SK-N-SH (cell line): ENCODE measurements at regions not wholly inside any gene's neighbourhood (a gene's known extent, or its start where the extent isn't known, plus 50 kb on each side); places are given as distances from the start of the nearest gene placed in this dataset.

ENCODE experiments used
- CTCF ChIA-PET: fragments of 300-600, 350-600 bp; formaldehyde crosslinking; extraction: SDS; loops from one replicate; lab custom pipeline; 2021; lab: Yijun Ruan, JAX
- POLR2A ChIA-PET: fragments of 350-600 bp; sonication (Branson Sonifier 250); formaldehyde crosslinking; extraction: SDS; loops from one replicate; lab custom pipeline; 2020; ENCODE audit warnings: antibody characterized with exemption, inconsistent platforms; lab: Yijun Ruan, JAX
- DNase-seq: peaks from one replicate; pipeline ENCODE4 v3.0.0; 2012
- H2AFZ ChIP-seq: fragments of 200-600 bp; sonication (generic); 2 replicates; pipeline ENCODE4 v1.8.1; 2016; ENCODE audit warnings: antibody characterized with exemption, mild to moderate bottlenecking, low read depth
- H3F3A ChIP-seq: fragments of 200-600 bp; sonication (generic); replicated peaks from 2 replicates; pipeline ENCODE3; 2016; ENCODE audit warnings: antibody characterized with exemption, mild to moderate bottlenecking; ENCODE audit not compliant: insufficient read depth
- H3K27ac ChIP-seq, 2 experiments: fragments of 200-500 bp in 1 of 2; fragments of 200-600 bp in 1 of 2; sonication (Bioruptor generic) in 1 of 2; sonication (generic), shearing (Covaris generic) in 1 of 2; 2 replicates each; pipeline versions ENCODE4 v1.5.1 to v1.6.1; 2014 to 2016; ENCODE audit warnings: low read depth in 2 of 2, inconsistent platforms in 1 of 2, low read length in 1 of 2, mild to moderate bottlenecking in 1 of 2, mixed read lengths in 1 of 2
- H3K27me3 ChIP-seq: fragments of 200-600 bp; sonication (generic), shearing (Covaris generic); 2 replicates; pipeline ENCODE4 v1.6.1; 2016; ENCODE audit warnings: mixed run types; ENCODE audit not compliant: insufficient read depth
- H3K36me3 ChIP-seq, 2 experiments: fragments of 200-500 bp in 1 of 2; fragments of 200-600 bp in 1 of 2; sonication (Bioruptor generic) in 1 of 2; sonication (generic) in 1 of 2; replicated peaks in 1 of 2; 2 replicates each; pipeline versions ENCODE3 to v1.5.1; 2014 to 2016; ENCODE audit warnings: low read length in 1 of 2, mild to moderate bottlenecking in 1 of 2; ENCODE audit not compliant: insufficient read depth in 2 of 2, control insufficient read depth in 1 of 2
- H3K4me1 ChIP-seq, 2 experiments: fragments of 200-500 bp in 1 of 2; fragments of 200-600 bp in 1 of 2; sonication (Bioruptor generic) in 1 of 2; sonication (generic), shearing (Covaris generic) in 1 of 2; 2 replicates each; pipeline versions ENCODE4 v1.5.1 to v1.6.1; 2014 to 2016; ENCODE audit warnings: low read depth in 1 of 2, low read length in 1 of 2, mixed run types in 1 of 2; ENCODE audit not compliant: insufficient read depth in 2 of 2, control insufficient read depth in 1 of 2
- H3K4me2 ChIP-seq: fragments of 200-600 bp; sonication (generic), shearing (Covaris generic); 2 replicates; pipeline ENCODE4 v1.6.1; 2017; ENCODE audit warnings: mixed run types
- H3K4me3 ChIP-seq, 2 experiments: fragments of 200-500 bp in 1 of 2; fragments of 200-600 bp in 1 of 2; sonication (Bioruptor generic) in 1 of 2; sonication (generic), shearing (Covaris generic) in 1 of 2; 2 replicates each; pipeline versions ENCODE4 v1.5.1 to v1.8.1; 2014 to 2016; ENCODE audit warnings: low read depth in 2 of 2, inconsistent platforms in 1 of 2, low read length in 1 of 2, mild to moderate bottlenecking in 1 of 2, mixed read lengths in 1 of 2, moderate library complexity in 1 of 2
- H3K79me2 ChIP-seq: fragments of 200-600 bp; sonication (generic); 2 replicates; pipeline ENCODE4 v1.8.1; 2017; ENCODE audit warnings: mild to moderate bottlenecking; ENCODE audit not compliant: insufficient read depth
- H3K9ac ChIP-seq: fragments of 200-600 bp; sonication (generic); 2 replicates; pipeline ENCODE4 v1.6.1; 2017; ENCODE audit warnings: mixed run types
- H3K9me2 ChIP-seq: fragments of 200-600 bp; sonication (generic); 2 replicates; pipeline ENCODE4 v1.6.1; 2017; ENCODE audit warnings: mixed run types
- H3K9me3 ChIP-seq: fragments of 200-600 bp; sonication (generic); 2 replicates; pipeline ENCODE4 v1.6.1; 2017; ENCODE audit warnings: mixed run types, mild to moderate bottlenecking, moderate library complexity
- H4K20me1 ChIP-seq: fragments of 200-600 bp; sonication (generic); 2 replicates; pipeline ENCODE4 v1.6.1; 2017; ENCODE audit warnings: mild to moderate bottlenecking, mixed run types; ENCODE audit not compliant: insufficient read depth
- EP300 ChIP-seq, 2 experiments: IDR thresholded peaks; 2 replicates each; pipeline versions ENCODE4 v1.4.0 to v1.6.1; 2012; ENCODE audit warnings: borderline replicate concordance in 1 of 2, low read depth in 1 of 2, low read length in 1 of 2
- FOSL2 ChIP-seq: IDR thresholded peaks from 2 replicates; pipeline ENCODE4 v1.4.0; 2012; ENCODE audit warnings: low read depth, mild to moderate bottlenecking, moderate library complexity, borderline replicate concordance
- GABPA ChIP-seq: IDR thresholded peaks from 2 replicates; pipeline ENCODE4 v1.4.0; 2012; ENCODE audit warnings: low read depth, mild to moderate bottlenecking
- GATA2 ChIP-seq: sonication (generic); formaldehyde crosslinking; IDR thresholded peaks from 2 replicates; pipeline ENCODE4 v1.5.0; 2020; ENCODE audit warnings: mild to moderate bottlenecking, missing genetic modification reagents
- PBX3 ChIP-seq: IDR thresholded peaks from 2 replicates; pipeline ENCODE4; 2012
- RFX5 ChIP-seq: IDR thresholded peaks from 2 replicates; pipeline ENCODE4 v1.6.1; 2012; ENCODE audit warnings: mild to moderate bottlenecking, improper control_type of control experiment, low read length
- TCF12 ChIP-seq: IDR thresholded peaks from 2 replicates; pipeline ENCODE4 v1.4.0; 2012
- TEAD4 ChIP-seq: IDR thresholded peaks from 2 replicates; pipeline ENCODE4 v1.4.0; 2012; ENCODE audit warnings: mild to moderate bottlenecking, borderline replicate concordance; ENCODE audit not compliant: insufficient read depth
- USF2 ChIP-seq: fragments of 150-350 bp; IDR thresholded peaks from 2 replicates; pipeline ENCODE4 v1.6.1; 2017; ENCODE audit warnings: antibody characterized with exemption, low read length, low read depth, borderline replicate concordance
- WGBS: methylation state at CpG from one replicate; pipeline ENCODE4 v1.1.6; 2017; ENCODE audit warnings: low lambda C conversion rate; 5-methylcytosine and 5-hydroxymethylcytosine counted together
- TF ChIP-seq, protein P1 (sequence below): IDR thresholded peaks from 2 replicates; pipeline ENCODE4 v1.4.0; 2012; ENCODE audit warnings: low read depth, borderline replicate concordance

DNA sequence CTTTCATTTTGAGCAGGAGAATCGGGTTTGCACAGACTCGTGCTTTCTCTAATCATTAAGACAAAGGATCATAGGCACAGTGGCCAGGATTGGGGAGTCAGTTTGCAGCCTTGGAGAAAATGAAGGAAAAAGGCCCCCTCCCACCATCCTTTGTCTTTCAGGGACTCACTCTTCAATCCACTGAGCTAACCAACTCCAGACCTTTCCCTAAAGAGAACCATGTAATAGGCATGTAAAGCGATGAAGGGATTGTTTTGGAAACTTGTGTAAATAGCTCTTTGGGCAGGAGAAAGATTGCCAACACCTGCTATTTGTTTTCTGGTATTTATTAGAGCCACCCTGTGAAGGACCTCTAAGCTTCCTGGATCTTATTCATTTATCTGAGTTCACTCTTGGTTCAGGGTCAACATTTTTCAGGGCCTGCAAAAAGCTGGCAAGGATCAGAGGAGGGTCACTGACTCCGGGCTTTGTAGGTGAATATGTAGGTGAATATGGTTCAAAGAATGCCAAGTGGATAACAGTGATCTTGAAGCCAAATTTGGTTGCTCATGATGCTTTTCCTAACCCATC, 192.6 kb upstream of the FGGY start:
- H3K4me2 ChIP-seq = no peak overlapping the region
- DNase-seq = no peak
- no peaks in the 10 kb centered on the region for H3K79me2 ChIP-seq
- H3K9me3 ChIP-seq = peaks cover 13% of the 10 kb centered on the region
- 85% methylated on average over 4 of the region's 4 CpGs for WGBS
- H4K20me1 ChIP-seq = no peaks in the 10 kb centered on the region
- ChIA-PET CTCF (interaction anchor here (1.5 kb wide), 1 partner anchor 323 kb away, joined by 3 read pairs; no protein-coding TSS in a partner anchor), POLR2A (no interaction called here)
- no peaks in the 10 kb centered on the region for H3K27me3 ChIP-seq
- H3K9me2 ChIP-seq = no peaks in the 10 kb centered on the region
- peaks cover 16% of the 10 kb centered on the region for H3F3A ChIP-seq
- no peak overlapping the region for H3K4me3 ChIP-seq
- no peak overlapping the region for H3K9ac ChIP-seq
- no peaks in the 10 kb centered on the region for H3K36me3 ChIP-seq
- H3K4me1 ChIP-seq = no peaks in the 10 kb centered on the region
- TF ChIP-seq TCF12 (no peak), TEAD4 (no peak), EP300 (IDR thresholded peaks at IDR 0.05; ENCODE audit: borderline replicate concordance in 1 of 2, low read depth in 1 of 2, low read length in 1 of 2) (no peak), PBX3 (no peak), FOSL2 (no peak), RFX5 (no peak), USF2 (no peak)
- TF ChIP-seq, protein P1, sequence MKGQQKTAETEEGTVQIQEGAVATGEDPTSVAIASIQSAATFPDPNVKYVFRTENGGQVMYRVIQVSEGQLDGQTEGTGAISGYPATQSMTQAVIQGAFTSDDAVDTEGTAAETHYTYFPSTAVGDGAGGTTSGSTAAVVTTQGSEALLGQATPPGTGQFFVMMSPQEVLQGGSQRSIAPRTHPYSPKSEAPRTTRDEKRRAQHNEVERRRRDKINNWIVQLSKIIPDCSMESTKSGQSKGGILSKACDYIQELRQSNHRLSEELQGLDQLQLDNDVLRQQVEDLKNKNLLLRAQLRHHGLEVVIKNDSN = no peak
- H2AFZ ChIP-seq = no peak overlapping the region
- H3K27ac ChIP-seq = no peak overlapping the region

- Histone ChIP-seq H3K4me3 (no peak overlapping the region), H2AFZ (no peak overlapping the region), H3K27me3 (no peaks in the 10 kb centered on the region), H3K36me3 (no peaks in the 10 kb centered on the region), H3K9me3 (peaks cover 13% of the 10 kb centered on the region), H3K4me2 (no peak overlapping the region), H3K9ac (no peak overlapping the region), H3K27ac (no peak overlapping the region), H3F3A (peaks cover 9% of the 10 kb centered on the region), H3K9me2 (no peaks in the 10 kb centered on the region), H4K20me1 (no peaks in the 10 kb centered on the region), H3K4me1 (no peaks in the 10 kb centered on the region), H3K79me2 (no peaks in the 10 kb centered on the region)
- no peak for DNase-seq
- POLR2A ChIA-PET = no interaction called here
- CTCF ChIA-PET = no interaction called here
- TF ChIP-seq GABPA (no peak), GATA2 (CRISPR knock-in tag) (no peak)
- WGBS = 86% methylated on average over 6 of the region's 7 CpGs
Measured at GRCh38 chr1:59105548-59106507, 191.1 kb upstream of the FGGY start.
